ENCODE measurements at regions not wholly inside any gene's neighbourhood (a gene's known extent, or its start where the extent isn't known, plus 50 kb on each side); places are given as distances from the start of the nearest gene placed in this dataset.
"Not testable (repeated sequence)": the region's sequence is repeated elsewhere in the genome, so short reads cannot be mapped to it uniquely, and the experiment has no call there.

DNA sequence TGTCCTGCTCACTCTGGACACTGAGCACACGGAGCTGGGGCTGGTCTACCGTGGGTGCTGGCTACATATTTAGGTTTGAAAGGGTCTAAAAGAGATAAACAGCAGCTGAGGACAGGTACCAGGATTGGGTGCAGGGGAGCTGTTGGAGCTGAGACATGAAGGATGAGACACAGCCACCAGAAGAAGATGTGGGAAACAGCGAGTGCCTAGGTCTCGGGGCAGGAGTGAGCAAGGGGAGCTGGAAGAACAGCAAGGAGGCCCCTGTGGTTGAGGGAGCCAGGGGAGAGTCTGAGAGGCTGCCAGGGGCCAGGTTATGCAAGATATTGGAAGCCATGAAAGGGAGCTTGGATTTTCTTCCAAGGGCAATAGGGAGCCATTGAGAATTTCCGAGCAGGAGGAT lies 434.0 kb upstream of the SULF2 start:
- H3K4me3 ChIP-seq: no peak overlapping the region
- no peaks in the 10 kb centered on the region for H3K27me3 ChIP-seq
- H3K36me3 ChIP-seq: no peaks in the 10 kb centered on the region
- TF ChIP-seq Cebpa-rat (IDR thresholded peaks at IDR 0.05): no peak
- no peaks in the 10 kb centered on the region for H3K9me3 ChIP-seq (replicated peaks in 1 of 11)
- no peaks in the 10 kb centered on the region for H4K20me1 ChIP-seq
- no peak overlapping the region for H3K9ac ChIP-seq
- no peak overlapping the region for H3K4me2 ChIP-seq
- peaks cover 0 to 17% (median 14%) of the 10 kb centered on the region in 10 experiments; a peak in 17 of 20 replicates for H3K4me1 ChIP-seq
- H3K27ac ChIP-seq: no peak overlapping the region

DNA sequence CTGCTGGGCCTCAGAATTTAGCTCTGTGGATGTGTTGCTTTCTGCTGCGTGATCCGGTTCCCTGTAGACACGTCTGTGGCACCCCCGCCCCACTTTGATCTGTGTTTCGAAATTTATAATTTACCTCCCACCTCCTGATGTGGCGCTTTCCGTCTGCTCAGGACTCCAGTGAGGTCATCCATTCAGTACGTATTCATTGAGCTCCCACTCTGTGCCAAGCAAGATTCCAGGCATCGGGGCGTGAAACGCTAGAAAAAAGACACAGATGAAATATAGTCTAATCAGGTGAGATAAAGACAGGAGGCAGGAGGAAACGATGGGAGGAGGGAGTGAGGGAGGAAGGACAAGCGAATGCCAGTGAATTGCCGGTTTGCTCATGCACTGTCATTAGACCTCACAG lies 431.9 kb upstream of the SULF2 start:
- Histone ChIP-seq H3K9me3 (replicated peaks in 1 of 11) (no peaks in the 10 kb centered on the region), H3K4me3 (no peak overlapping the region), H3K27ac (no peak overlapping the region), H4K20me1 (no peaks in the 10 kb centered on the region), H3K27me3 (no peaks in the 10 kb centered on the region), H3K9ac (no peak overlapping the region), H3K36me3 (no peaks in the 10 kb centered on the region), H3K4me2 (no peak overlapping the region), H3K4me1 (peaks cover 0 to 31% (median 25%) of the 10 kb centered on the region in 10 experiments; a peak in 18 of 20 replicates)
- TF ChIP-seq Cebpa-rat (IDR thresholded peaks at IDR 0.05): no peak

DNA sequence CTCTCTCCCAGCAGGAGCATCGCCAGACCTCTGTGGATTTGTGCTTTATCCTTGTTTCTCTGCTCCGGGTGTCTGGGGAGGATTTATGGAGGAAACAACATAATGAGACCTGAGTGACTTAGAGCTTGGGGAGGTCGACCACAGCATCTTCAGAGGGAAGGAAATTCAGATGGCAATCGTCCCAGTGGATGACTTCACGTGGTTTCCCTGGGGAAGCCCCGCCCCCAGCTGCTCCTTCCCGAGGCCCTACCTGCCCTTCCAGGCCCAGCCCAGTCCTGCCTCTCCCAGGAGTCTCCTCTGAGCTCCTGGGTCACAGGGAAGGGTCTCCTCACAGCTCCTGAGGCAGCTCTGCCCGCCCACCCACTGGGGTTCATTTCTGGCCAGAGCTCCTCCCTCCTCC lies 430.3 kb upstream of the SULF2 start:
- Histone ChIP-seq H3K4me3 (no peak overlapping the region), H3K9ac (no peak overlapping the region), H3K36me3 (no peaks in the 10 kb centered on the region), H3K4me2 (peak overlapping the region in 9 of 11 experiments; percentile 25 to 71 (median 61); a peak in 18 of 22 replicates), H3K9me3 (replicated peaks in 1 of 11) (no peaks in the 10 kb centered on the region), H3K4me1 (peaks cover 0 to 31% (median 25%) of the 10 kb centered on the region in 10 experiments; a peak in 18 of 20 replicates), H4K20me1 (no peaks in the 10 kb centered on the region), H3K27ac (no peak overlapping the region), H3K27me3 (no peaks in the 10 kb centered on the region)
- TF ChIP-seq Cebpa-rat (IDR thresholded peaks at IDR 0.05): no peak

DNA sequence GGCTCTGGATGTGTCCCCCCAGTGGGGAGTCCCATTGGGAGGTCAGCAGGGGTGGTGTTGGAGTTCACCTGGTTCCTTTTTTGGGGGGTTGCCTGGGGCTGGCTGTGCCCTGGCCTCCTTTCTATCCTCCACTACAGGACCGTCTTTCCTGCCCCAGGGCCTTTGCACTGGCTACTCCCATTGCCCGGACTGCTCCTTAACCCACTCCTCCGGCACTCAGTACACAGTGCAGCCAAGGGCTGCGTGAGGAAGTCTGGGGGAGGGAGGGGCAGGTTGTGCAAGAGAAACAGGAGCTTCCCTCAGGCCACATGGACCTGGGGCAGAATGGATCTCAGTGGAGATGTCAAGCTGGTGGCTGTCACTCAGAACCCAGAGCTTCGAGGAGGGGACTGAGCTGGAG lies 429.3 kb upstream of the SULF2 start:
- Histone ChIP-seq H3K9me3 (replicated peaks in 1 of 11) (no peaks in the 10 kb centered on the region), H3K4me1 (peaks cover 0 to 31% (median 25%) of the 10 kb centered on the region in 10 experiments; a peak in 18 of 20 replicates), H3K4me2 (peak overlapping the region in 9 of 11 experiments; percentile 25 to 71 (median 61); a peak in 17 of 22 replicates), H3K4me3 (no peak overlapping the region), H3K27me3 (no peaks in the 10 kb centered on the region), H4K20me1 (no peaks in the 10 kb centered on the region), H3K9ac (no peak overlapping the region), H3K27ac (no peak overlapping the region), H3K36me3 (no peaks in the 10 kb centered on the region)
- TF ChIP-seq Cebpa-rat (IDR thresholded peaks at IDR 0.05): no peak

DNA sequence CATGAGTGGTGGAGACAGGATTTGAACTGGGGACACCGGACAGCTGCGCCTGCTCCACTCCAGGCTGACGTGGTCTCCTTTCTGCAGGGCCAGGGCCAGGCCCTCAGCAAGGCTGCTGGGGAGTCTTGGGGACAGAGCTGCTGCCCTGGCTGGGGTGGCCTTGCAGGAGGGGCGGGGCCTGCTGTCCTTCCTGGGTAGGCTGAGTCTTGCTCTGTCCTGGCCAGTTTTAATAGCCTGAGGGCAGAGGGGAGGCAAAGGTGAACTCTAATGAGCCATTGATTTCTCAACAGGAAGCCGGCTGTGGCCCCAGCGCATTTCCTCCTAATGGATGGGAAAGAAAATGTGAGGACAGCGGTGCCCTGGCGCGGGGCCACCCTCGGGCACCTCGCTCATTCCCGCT lies 428.4 kb upstream of the SULF2 start:
- not testable (repeated sequence) for H3K9me3 ChIP-seq (replicated peaks in 1 of 11); H3K9ac ChIP-seq; H3K4me3 ChIP-seq; H3K36me3 ChIP-seq; H3K27me3 ChIP-seq; H4K20me1 ChIP-seq; H3K27ac ChIP-seq
- Histone ChIP-seq H3K4me1 (peaks cover 0 to 38% (median 35%) of the 10 kb centered on the region in 10 experiments; a peak in 18 of 20 replicates), H3K4me2 (peak overlapping the region in 10 of 11 experiments; percentile 2 to 72 (median 59); a peak in 18 of 22 replicates)

DNA sequence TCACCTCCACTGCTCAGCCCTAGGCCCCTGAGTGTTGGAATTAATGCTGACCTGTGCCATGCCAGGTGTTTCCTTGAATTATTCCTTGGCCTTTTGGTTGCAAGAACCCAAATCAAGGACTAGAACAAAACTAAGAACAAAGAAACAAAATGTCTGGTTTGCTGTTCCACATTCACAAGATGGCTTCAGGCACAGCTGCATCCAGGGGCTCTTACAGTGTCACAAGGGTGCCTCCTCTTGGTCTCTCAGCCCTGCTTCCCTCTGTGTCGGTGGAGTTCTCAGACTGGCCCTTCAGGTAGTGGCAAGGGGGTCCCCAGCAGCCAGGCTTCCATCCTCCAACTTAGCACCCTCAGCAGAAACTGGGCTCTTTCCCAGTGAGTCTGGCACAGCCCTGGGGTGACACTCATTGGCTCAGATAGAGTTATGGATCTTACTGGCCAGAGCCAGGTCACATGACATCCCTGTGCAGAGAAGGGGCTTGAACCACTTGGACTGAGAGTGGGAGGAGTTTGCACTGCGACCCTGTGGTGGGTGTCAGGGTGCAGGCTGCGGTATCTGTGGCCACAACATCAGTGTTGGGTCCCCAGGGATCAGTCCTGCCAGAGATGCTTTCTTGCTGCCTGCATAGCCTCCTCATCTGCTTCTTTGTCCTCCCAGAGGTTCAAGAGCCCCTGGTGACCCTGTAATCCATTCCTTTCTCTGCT lies 427.7 kb upstream of the SULF2 start:
- Histone ChIP-seq H3K27me3 (no peaks in the 10 kb centered on the region), H3K4me2 (peak overlapping the region in 10 of 11 experiments; percentile 2 to 72 (median 59); a peak in 18 of 22 replicates), H3K27ac (no peak overlapping the region), H3K36me3 (no peaks in the 10 kb centered on the region), H3K9ac (no peak overlapping the region), H4K20me1 (no peaks in the 10 kb centered on the region), H3K4me1 (peaks cover 0 to 44% (median 40%) of the 10 kb centered on the region in 10 experiments; a peak in 18 of 20 replicates), H3K4me3 (no peak overlapping the region), H3K9me3 (replicated peaks in 1 of 11) (no peaks in the 10 kb centered on the region)
- TF ChIP-seq Cebpa-rat (IDR thresholded peaks at IDR 0.05): no peak

DNA sequence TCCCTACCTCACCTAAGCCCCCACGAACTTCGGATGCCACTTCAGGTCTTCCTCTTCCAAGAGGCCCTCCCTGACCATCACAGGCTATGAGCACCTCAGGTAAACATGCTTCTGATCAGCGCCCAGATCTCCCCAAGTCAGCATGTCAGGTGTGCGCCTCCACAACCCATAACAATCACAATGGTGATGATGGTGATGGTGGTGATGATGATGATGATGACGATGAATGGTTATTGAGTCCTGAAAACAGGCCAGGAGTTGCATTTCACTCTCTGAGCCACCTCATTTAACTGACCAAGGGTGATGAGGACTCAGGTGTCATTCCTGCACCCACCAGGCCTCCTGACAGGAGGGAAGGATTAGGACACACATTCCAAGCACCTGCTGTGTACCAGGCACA lies 426.6 kb upstream of the SULF2 start:
- H3K4me1 ChIP-seq: peaks cover 0 to 44% (median 40%) of the 10 kb centered on the region in 10 experiments; a peak in 18 of 20 replicates
- H3K27me3 ChIP-seq: no peaks in the 10 kb centered on the region
- no peak overlapping the region for H3K4me2 ChIP-seq
- H4K20me1 ChIP-seq: no peaks in the 10 kb centered on the region
- H3K9me3 ChIP-seq (replicated peaks in 1 of 11): no peaks in the 10 kb centered on the region
- H3K27ac ChIP-seq: no peak overlapping the region
- TF ChIP-seq Cebpa-rat (IDR thresholded peaks at IDR 0.05): no peak
- H3K36me3 ChIP-seq: no peaks in the 10 kb centered on the region
- H3K4me3 ChIP-seq: no peak overlapping the region
- H3K9ac ChIP-seq: no peak overlapping the region

DNA sequence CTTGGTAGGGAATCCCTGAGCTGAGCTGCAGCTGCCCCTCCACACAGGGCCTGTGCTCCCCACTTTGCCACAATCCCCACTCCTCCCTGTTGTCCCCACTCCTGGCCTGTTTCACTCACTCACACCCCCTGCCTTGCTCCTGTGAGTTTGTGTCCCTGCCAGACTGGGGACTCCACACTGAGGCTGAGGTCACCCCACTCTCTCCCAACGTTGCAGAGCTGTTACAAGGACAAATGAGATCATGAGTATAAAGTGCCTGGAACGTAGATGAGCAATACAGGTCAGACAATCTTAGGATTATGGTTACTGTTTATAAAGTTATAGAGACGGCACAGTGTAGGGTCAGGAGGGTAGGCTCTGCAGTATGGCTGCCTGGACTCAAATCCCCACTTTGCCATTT lies 426.0 kb upstream of the SULF2 start:
- Histone ChIP-seq H4K20me1 (no peaks in the 10 kb centered on the region), H3K4me3 (no peak overlapping the region), H3K27ac (no peak overlapping the region), H3K9me3 (replicated peaks in 1 of 11) (no peaks in the 10 kb centered on the region), H3K4me1 (peaks cover 0 to 44% (median 40%) of the 10 kb centered on the region in 10 experiments; a peak in 18 of 20 replicates), H3K36me3 (no peaks in the 10 kb centered on the region), H3K9ac (no peak overlapping the region), H3K4me2 (no peak overlapping the region), H3K27me3 (no peaks in the 10 kb centered on the region)
- TF ChIP-seq Cebpa-rat (IDR thresholded peaks at IDR 0.05): no peak

DNA sequence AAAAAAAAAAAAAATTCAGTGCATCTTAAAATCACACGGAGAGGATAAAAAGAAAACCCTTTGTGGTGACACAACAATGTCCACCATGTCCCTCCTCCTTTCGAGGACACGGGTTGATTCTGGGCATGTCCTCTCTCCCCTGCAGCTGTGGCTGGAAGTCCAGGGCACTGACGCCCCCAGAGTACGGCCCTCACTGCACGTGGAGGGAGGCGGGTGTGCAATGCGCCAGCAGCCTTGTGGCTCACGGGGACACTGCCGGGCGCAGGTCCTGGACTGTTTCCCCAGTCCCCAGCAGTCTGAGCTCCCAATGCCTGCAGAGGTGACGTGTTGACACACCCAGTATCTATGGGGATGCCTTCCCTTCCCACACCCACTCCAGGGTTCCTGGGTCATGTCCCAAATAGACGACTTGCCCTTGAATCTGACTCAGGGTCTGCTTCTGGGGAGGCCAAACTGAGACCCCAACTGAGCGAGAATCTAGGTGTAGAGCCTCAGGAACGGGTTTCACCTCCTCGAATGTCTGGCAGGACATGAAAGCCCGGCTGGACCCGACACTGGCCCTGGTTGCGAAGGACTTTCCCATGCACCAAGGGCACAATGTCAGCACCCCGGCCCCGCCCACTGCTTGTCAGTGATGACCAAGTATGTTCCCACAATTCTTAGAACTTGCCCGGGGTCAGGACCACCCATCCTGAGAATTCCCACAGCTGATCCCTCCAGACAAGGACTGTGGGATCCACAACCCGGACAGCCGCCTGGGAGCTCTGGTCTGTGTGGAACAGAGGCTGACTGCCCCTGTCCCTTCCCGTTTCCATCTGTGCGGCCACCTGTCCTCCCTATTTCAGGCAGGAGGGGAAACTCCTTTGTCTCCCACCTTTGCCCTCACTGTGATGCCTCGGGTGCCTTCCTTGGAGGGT lies 425.1 kb upstream of the SULF2 start:
- peaks cover 0 to 38% (median 35%) of the 10 kb centered on the region in 10 experiments; a peak in 18 of 20 replicates for H3K4me1 ChIP-seq
- H4K20me1 ChIP-seq: no peaks in the 10 kb centered on the region
- H3K36me3 ChIP-seq: no peaks in the 10 kb centered on the region
- H3K4me2 ChIP-seq: no peak overlapping the region
- no peaks in the 10 kb centered on the region for H3K9me3 ChIP-seq (replicated peaks in 1 of 11)
- H3K27ac ChIP-seq: no peak overlapping the region
- TF ChIP-seq Cebpa-rat (IDR thresholded peaks at IDR 0.05): no peak
- no peak overlapping the region for H3K9ac ChIP-seq
- no peaks in the 10 kb centered on the region for H3K27me3 ChIP-seq
- no peak overlapping the region for H3K4me3 ChIP-seq

Data from BLaER1 treated with 17β-estradiol and CSF1 and Interleukin-3, amounts not matched to agents 10 nM and 100 nM (cell line).